ENCODE measurements at regions not wholly inside any gene's neighbourhood (a gene's known extent, or its start where the extent isn't known, plus 50 kb on each side); places are given as distances from the start of the nearest gene placed in this dataset.

DNA sequence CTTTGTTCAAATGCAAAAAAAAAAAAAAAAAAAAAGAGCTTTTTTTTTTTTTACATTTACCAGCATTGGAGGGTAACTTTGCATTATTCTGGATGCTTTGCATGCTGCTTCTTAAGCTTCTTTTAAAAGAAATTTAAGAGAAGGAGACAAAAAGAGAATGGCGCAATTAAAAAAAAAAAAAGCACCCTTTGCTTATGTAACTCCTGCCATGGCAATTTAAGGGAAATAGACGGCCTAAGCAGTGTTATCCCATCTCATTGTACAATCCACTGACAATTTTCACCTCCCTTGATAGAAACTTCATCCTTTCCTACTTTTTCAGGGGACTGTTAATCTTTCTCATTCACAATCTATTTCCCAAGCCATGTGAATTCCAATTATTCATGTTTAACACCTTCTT, 129.8 kb downstream of the KCTD12 start:
- H3K4me2 ChIP-seq: no peak overlapping the region
- H3K9me2 ChIP-seq (ENCODE audit: insufficient read depth): no peaks in the 10 kb centered on the region
- no peak overlapping the region for H3K27ac ChIP-seq
- no peak for DNase-seq
- intact Hi-C loops (cut with micrococcal nuclease; ENCODE audit: unreplicated experiment): no loop called here
- H3K27me3 ChIP-seq (ENCODE audit: insufficient read depth, low read depth): no peaks in the 10 kb centered on the region
- CTCF ChIA-PET: interaction anchor here (0.6 kb wide), 1 partner anchor 887 kb away, joined by 4 read pairs; no protein-coding TSS in a partner anchor
- H3K79me2 ChIP-seq (ENCODE audit: low read depth): no peaks in the 10 kb centered on the region
- no peaks in the 10 kb centered on the region for H3K9me3 ChIP-seq (ENCODE audit: insufficient read depth, low read depth)
- no peak overlapping the region for H2AFZ ChIP-seq
- no peak for TF ChIP-seq EZH2 (IDR thresholded peaks at IDR 0.05; ENCODE audit: low read depth)
- TF ChIP-seq CTCF (conservative IDR thresholded peaks at IDR 0.05): no peak
- POLR2A ChIA-PET (ENCODE audit: unreplicated experiment): no interaction called here
- H3K4me1 ChIP-seq (replicated peaks; ENCODE audit: insufficient read depth): no peaks in the 10 kb centered on the region
- H4K20me1 ChIP-seq (ENCODE audit: insufficient read depth): no peaks in the 10 kb centered on the region
- H3F3A ChIP-seq (ENCODE audit: insufficient read depth, low read depth): no peaks in the 10 kb centered on the region
- no TSS peak for BruUV-seq (replicated peaks)
- no peak overlapping the region for H3K4me3 ChIP-seq
- H3K36me3 ChIP-seq (ENCODE audit: low read depth): no peaks in the 10 kb centered on the region

GRCh38 chr13:76754414-76754813, 131.8 kb downstream of the KCTD12 start:
- ChIA-PET POLR2A (ENCODE audit: unreplicated experiment) (no interaction called here), CTCF (no interaction called here)
- Histone ChIP-seq H3K36me3 (ENCODE audit: low read depth) (no peaks in the 10 kb centered on the region), H4K20me1 (ENCODE audit: insufficient read depth) (no peaks in the 10 kb centered on the region), H2AFZ (no peak overlapping the region), H3K4me2 (no peak overlapping the region), H3K9me2 (ENCODE audit: insufficient read depth) (no peaks in the 10 kb centered on the region), H3K27ac (no peak overlapping the region), H3K9me3 (ENCODE audit: insufficient read depth, low read depth) (no peaks in the 10 kb centered on the region), H3K27me3 (ENCODE audit: insufficient read depth, low read depth) (no peaks in the 10 kb centered on the region), H3F3A (ENCODE audit: insufficient read depth, low read depth) (no peaks in the 10 kb centered on the region), H3K4me3 (no peak overlapping the region), H3K79me2 (ENCODE audit: low read depth) (no peaks in the 10 kb centered on the region), H3K4me1 (replicated peaks; ENCODE audit: insufficient read depth) (no peaks in the 10 kb centered on the region)
- no peak for DNase-seq
- intact Hi-C loops (cut with micrococcal nuclease; ENCODE audit: unreplicated experiment): no loop called here
- TF ChIP-seq CTCF (conservative IDR thresholded peaks at IDR 0.05): no peak
- no peak for TF ChIP-seq EZH2 (IDR thresholded peaks at IDR 0.05; ENCODE audit: low read depth)
- BruUV-seq (replicated peaks): no TSS peak

GRCh38 chr13:76751278-76751677, 134.9 kb downstream of the KCTD12 start:
- H2AFZ ChIP-seq: no peak overlapping the region
- no peaks in the 10 kb centered on the region for H3K79me2 ChIP-seq (ENCODE audit: low read depth)
- no peak for DNase-seq
- POLR2A ChIA-PET (ENCODE audit: unreplicated experiment): no interaction called here
- no peaks in the 10 kb centered on the region for H3K36me3 ChIP-seq (ENCODE audit: low read depth)
- CTCF ChIA-PET: no interaction called here
- no peaks in the 10 kb centered on the region for H3K27me3 ChIP-seq (ENCODE audit: insufficient read depth, low read depth)
- TF ChIP-seq CTCF (conservative IDR thresholded peaks at IDR 0.05) (no peak), EZH2 (IDR thresholded peaks at IDR 0.05; ENCODE audit: low read depth) (no peak)
- no TSS peak for BruUV-seq (replicated peaks)
- no peaks in the 10 kb centered on the region for H3K9me3 ChIP-seq (ENCODE audit: insufficient read depth, low read depth)
- no peaks in the 10 kb centered on the region for H3K9me2 ChIP-seq (ENCODE audit: insufficient read depth)
- no peak overlapping the region for H3K27ac ChIP-seq
- no peak overlapping the region for H3K4me3 ChIP-seq
- H3F3A ChIP-seq (ENCODE audit: insufficient read depth, low read depth): no peaks in the 10 kb centered on the region
- H3K4me2 ChIP-seq: no peak overlapping the region
- H4K20me1 ChIP-seq (ENCODE audit: insufficient read depth): no peaks in the 10 kb centered on the region
- H3K4me1 ChIP-seq (replicated peaks; ENCODE audit: insufficient read depth): no peaks in the 10 kb centered on the region
- intact Hi-C loops (cut with micrococcal nuclease; ENCODE audit: unreplicated experiment): no loop called here
